ENCODE measurements at regions not wholly inside any gene's neighbourhood (a gene's known extent, or its start where the extent isn't known, plus 50 kb on each side); places are given as distances from the start of the nearest gene placed in this dataset.

GRCh38 chr10:81104494-81104893, 566.8 kb downstream of the SH2D4B start:
- no peak for TF ChIP-seq EZH2 (IDR thresholded peaks at IDR 0.05; ENCODE audit: borderline replicate concordance, low read length)
- no peak overlapping the region for H3K4me2 ChIP-seq (ENCODE audit: low read length)
- H3K27ac ChIP-seq (ENCODE audit: low read depth, low read length, poor library complexity, severe bottlenecking): no peak overlapping the region
- no peak overlapping the region for H3K9ac ChIP-seq (ENCODE audit: low read length)
- no peaks in the 10 kb centered on the region for H3K9me2 ChIP-seq (ENCODE audit: low read depth, low read length)
- H3K79me2 ChIP-seq (ENCODE audit: insufficient read depth, low read length): no peaks in the 10 kb centered on the region
- H3K9me3 ChIP-seq (ENCODE audit: low read length): no peaks in the 10 kb centered on the region
- no peaks in the 10 kb centered on the region; the same call in 1 of the 2 replicates for H3F3A ChIP-seq (ENCODE audit: insufficient read depth, low read length)
- H3K4me3 ChIP-seq (ENCODE audit: low read depth, low read length, poor library complexity, severe bottlenecking): no peak overlapping the region
- H2AFZ ChIP-seq (ENCODE audit: low read length): no peak overlapping the region
- no peaks in the 10 kb centered on the region for H3K36me3 ChIP-seq (ENCODE audit: insufficient read depth, low read length)
- H3K4me1 ChIP-seq (ENCODE audit: insufficient read depth, low read length, severe bottlenecking): no peaks in the 10 kb centered on the region
- no peaks in the 10 kb centered on the region for H4K20me1 ChIP-seq (ENCODE audit: insufficient read depth, low read length)
- H3K27me3 ChIP-seq (ENCODE audit: insufficient read depth, low read length): no peaks in the 10 kb centered on the region

GRCh38 chr10:81108516-81109199, 571.0 kb downstream of the SH2D4B start:
- Histone ChIP-seq H3K27ac (ENCODE audit: low read depth, low read length, poor library complexity, severe bottlenecking) (no peak overlapping the region), H4K20me1 (ENCODE audit: insufficient read depth, low read length) (no peaks in the 10 kb centered on the region), H3K4me2 (ENCODE audit: low read length) (no peak overlapping the region), H3K36me3 (ENCODE audit: insufficient read depth, low read length) (no peaks in the 10 kb centered on the region), H3K4me3 (ENCODE audit: low read depth, low read length, poor library complexity, severe bottlenecking) (no peak overlapping the region), H3K79me2 (ENCODE audit: insufficient read depth, low read length) (no peaks in the 10 kb centered on the region), H3K9me3 (ENCODE audit: low read length) (no peaks in the 10 kb centered on the region), H3K4me1 (ENCODE audit: insufficient read depth, low read length, severe bottlenecking) (no peaks in the 10 kb centered on the region), H3K9ac (ENCODE audit: low read length) (no peak overlapping the region), H3K9me2 (ENCODE audit: low read depth, low read length) (no peaks in the 10 kb centered on the region), H3F3A (ENCODE audit: insufficient read depth, low read length) (no peaks in the 10 kb centered on the region; the same call in 1 of the 2 replicates), H2AFZ (ENCODE audit: low read length) (no peak overlapping the region), H3K27me3 (ENCODE audit: insufficient read depth, low read length) (no peaks in the 10 kb centered on the region)
- TF ChIP-seq CTCF (IDR thresholded peaks at IDR 0.05; ENCODE audit: low read length) (no peak), EZH2 (IDR thresholded peaks at IDR 0.05; ENCODE audit: borderline replicate concordance, low read length) (no peak)

GRCh38 chr10:81109200-81109752, 571.6 kb downstream of the SH2D4B start:
- no peaks in the 10 kb centered on the region for H3K9me3 ChIP-seq (ENCODE audit: low read length)
- no peaks in the 10 kb centered on the region for H3K9me2 ChIP-seq (ENCODE audit: low read depth, low read length)
- H2AFZ ChIP-seq (ENCODE audit: low read length): no peak overlapping the region
- no peak overlapping the region for H3K27ac ChIP-seq (ENCODE audit: low read depth, low read length, poor library complexity, severe bottlenecking)
- H3K4me2 ChIP-seq (ENCODE audit: low read length): no peak overlapping the region
- TF ChIP-seq CTCF (IDR thresholded peaks at IDR 0.05; ENCODE audit: low read length) (no peak), EZH2 (IDR thresholded peaks at IDR 0.05; ENCODE audit: borderline replicate concordance, low read length) (no peak)
- no peaks in the 10 kb centered on the region for H3K36me3 ChIP-seq (ENCODE audit: insufficient read depth, low read length)
- H3K4me3 ChIP-seq (ENCODE audit: low read depth, low read length, poor library complexity, severe bottlenecking): no peak overlapping the region
- H3K9ac ChIP-seq (ENCODE audit: low read length): no peak overlapping the region
- H4K20me1 ChIP-seq (ENCODE audit: insufficient read depth, low read length): no peaks in the 10 kb centered on the region
- H3F3A ChIP-seq (ENCODE audit: insufficient read depth, low read length): no peaks in the 10 kb centered on the region; the same call in 1 of the 2 replicates
- H3K4me1 ChIP-seq (ENCODE audit: insufficient read depth, low read length, severe bottlenecking): no peaks in the 10 kb centered on the region
- H3K79me2 ChIP-seq (ENCODE audit: insufficient read depth, low read length): no peaks in the 10 kb centered on the region
- H3K27me3 ChIP-seq (ENCODE audit: insufficient read depth, low read length): no peaks in the 10 kb centered on the region
